ENCODE measurements at regions not wholly inside any gene's neighbourhood (a gene's known extent, or its start where the extent isn't known, plus 50 kb on each side); places are given as distances from the start of the nearest gene placed in this dataset.

GRCh38 chr9:1261879-1262766 is 212.0 kb downstream of the DMRT2 start:
- H3K4me1 Mint-ChIP-seq = no peaks in the 10 kb centered on the region; the same call in 2 of the 3 replicates
- Histone ChIP-seq H3K4me1 (ENCODE audit: insufficient read depth) (no peaks in the 10 kb centered on the region), H3K79me2 (replicated peaks; ENCODE audit: insufficient read depth) (no peaks in the 10 kb centered on the region), H3F3A (replicated peaks; ENCODE audit: low read depth) (no peaks in the 10 kb centered on the region), H3K9me2 (ENCODE audit: insufficient read depth) (peaks cover 12% of the 10 kb centered on the region), H2AFZ (no peak overlapping the region), H3K27me3 (ENCODE audit: insufficient read depth) (no peaks in the 10 kb centered on the region), H3K4me3 (no peak overlapping the region), H4K20me1 (replicated peaks; ENCODE audit: insufficient read depth) (no peaks in the 10 kb centered on the region), H3K4me2 (no peak overlapping the region), H3K36me3 (ENCODE audit: insufficient read depth) (no peaks in the 10 kb centered on the region), H3K27ac (ENCODE audit: low read depth) (no peak overlapping the region)
- TF ChIP-seq, protein P1, sequence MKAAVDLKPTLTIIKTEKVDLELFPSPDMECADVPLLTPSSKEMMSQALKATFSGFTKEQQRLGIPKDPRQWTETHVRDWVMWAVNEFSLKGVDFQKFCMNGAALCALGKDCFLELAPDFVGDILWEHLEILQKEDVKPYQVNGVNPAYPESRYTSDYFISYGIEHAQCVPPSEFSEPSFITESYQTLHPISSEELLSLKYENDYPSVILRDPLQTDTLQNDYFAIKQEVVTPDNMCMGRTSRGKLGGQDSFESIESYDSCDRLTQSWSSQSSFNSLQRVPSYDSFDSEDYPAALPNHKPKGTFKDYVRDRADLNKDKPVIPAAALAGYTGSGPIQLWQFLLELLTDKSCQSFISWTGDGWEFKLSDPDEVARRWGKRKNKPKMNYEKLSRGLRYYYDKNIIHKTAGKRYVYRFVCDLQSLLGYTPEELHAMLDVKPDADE (IDR thresholded peaks at IDR 0.05) = no peak
- TF ChIP-seq CREB1 (CRISPR knock-in tag; IDR thresholded peaks at IDR 0.05; ENCODE audit: low read depth) = no peak
- no peak for TF ChIP-seq NANOG (IDR thresholded peaks at IDR 0.05; ENCODE audit: borderline replicate concordance)
- TF ChIP-seq EZH2phosphoT487 (IDR thresholded peaks at IDR 0.05; ENCODE audit: unreplicated experiment) = no peak
- no peak for TF ChIP-seq REST (IDR thresholded peaks at IDR 0.05; ENCODE audit: unreplicated experiment)
- TF ChIP-seq, protein P2, sequence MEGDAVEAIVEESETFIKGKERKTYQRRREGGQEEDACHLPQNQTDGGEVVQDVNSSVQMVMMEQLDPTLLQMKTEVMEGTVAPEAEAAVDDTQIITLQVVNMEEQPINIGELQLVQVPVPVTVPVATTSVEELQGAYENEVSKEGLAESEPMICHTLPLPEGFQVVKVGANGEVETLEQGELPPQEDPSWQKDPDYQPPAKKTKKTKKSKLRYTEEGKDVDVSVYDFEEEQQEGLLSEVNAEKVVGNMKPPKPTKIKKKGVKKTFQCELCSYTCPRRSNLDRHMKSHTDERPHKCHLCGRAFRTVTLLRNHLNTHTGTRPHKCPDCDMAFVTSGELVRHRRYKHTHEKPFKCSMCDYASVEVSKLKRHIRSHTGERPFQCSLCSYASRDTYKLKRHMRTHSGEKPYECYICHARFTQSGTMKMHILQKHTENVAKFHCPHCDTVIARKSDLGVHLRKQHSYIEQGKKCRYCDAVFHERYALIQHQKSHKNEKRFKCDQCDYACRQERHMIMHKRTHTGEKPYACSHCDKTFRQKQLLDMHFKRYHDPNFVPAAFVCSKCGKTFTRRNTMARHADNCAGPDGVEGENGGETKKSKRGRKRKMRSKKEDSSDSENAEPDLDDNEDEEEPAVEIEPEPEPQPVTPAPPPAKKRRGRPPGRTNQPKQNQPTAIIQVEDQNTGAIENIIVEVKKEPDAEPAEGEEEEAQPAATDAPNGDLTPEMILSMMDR (conservative IDR thresholded peaks at IDR 0.05; ENCODE audit: low read depth in 2 of 2) = no peak
- no peak for TF ChIP-seq JUNB (IDR thresholded peaks at IDR 0.05; ENCODE audit: unreplicated experiment)
- no peak overlapping the region for H3K27ac Mint-ChIP-seq
- H3K27me3 Mint-ChIP-seq (ENCODE audit: insufficient read depth, low read depth, poor library complexity) = peaks cover 2% of the 10 kb centered on the region
- H3K9me3 Mint-ChIP-seq = no peaks in the 10 kb centered on the region; the same call in 2 of the 3 replicates
- H3K4me3 Mint-ChIP-seq = no peak overlapping the region
- DNase-seq (ENCODE audit: low spot score) = no peak
- ATAC-seq = no peak
- no peaks in the 10 kb centered on the region for H3K36me3 Mint-ChIP-seq (ENCODE audit: low read depth)

DNA sequence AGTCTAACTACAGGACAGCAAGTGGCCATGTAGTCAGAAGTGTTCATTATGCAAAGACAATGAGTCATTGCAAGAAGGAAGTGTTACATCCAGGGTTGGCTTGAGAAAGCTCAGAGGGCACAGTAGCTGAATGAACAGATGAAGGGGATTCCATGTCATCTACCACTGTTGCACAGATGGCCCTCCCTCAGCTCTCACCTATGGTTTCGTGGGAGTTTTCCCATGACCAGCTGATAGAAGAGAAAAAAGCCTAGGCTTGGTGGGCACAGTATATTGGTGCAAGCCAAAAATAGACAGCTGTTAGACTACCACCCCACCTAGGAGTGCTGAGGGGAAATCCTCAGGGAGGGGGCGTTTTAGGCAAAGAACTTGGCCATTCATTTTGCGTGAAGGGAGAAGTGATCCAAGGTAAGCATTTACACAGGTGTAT is 217.0 kb downstream of the DMRT2 start:
- no peak for ATAC-seq
- Histone ChIP-seq H3K27ac (ENCODE audit: low read depth) (no peak overlapping the region), H2AFZ (no peak overlapping the region), H3K79me2 (replicated peaks; ENCODE audit: insufficient read depth) (no peaks in the 10 kb centered on the region), H4K20me1 (replicated peaks; ENCODE audit: insufficient read depth) (no peaks in the 10 kb centered on the region), H3K36me3 (ENCODE audit: insufficient read depth) (no peaks in the 10 kb centered on the region), H3K4me2 (no peak overlapping the region), H3K4me3 (no peak overlapping the region), H3K9me2 (ENCODE audit: insufficient read depth) (peaks cover 10% of the 10 kb centered on the region; the same call in 1 of the 2 replicates), H3F3A (replicated peaks; ENCODE audit: low read depth) (no peaks in the 10 kb centered on the region), H3K27me3 (ENCODE audit: insufficient read depth) (no peaks in the 10 kb centered on the region), H3K4me1 (ENCODE audit: insufficient read depth) (no peaks in the 10 kb centered on the region)
- Mint-ChIP-seq H3K9me3 (no peaks in the 10 kb centered on the region; the same call in 2 of the 3 replicates), H3K4me1 (peaks cover 8% of the 10 kb centered on the region; the same call in 2 of the 3 replicates), H3K27ac (no peak overlapping the region), H3K27me3 (ENCODE audit: insufficient read depth, low read depth, poor library complexity) (peaks cover 5% of the 10 kb centered on the region), H3K4me3 (no peak overlapping the region), H3K36me3 (ENCODE audit: low read depth) (no peaks in the 10 kb centered on the region)
- no peak for DNase-seq (ENCODE audit: low spot score)
- TF ChIP-seq, protein P2 (conservative IDR thresholded peaks at IDR 0.05; ENCODE audit: low read depth in 2 of 2) = no peak
- TF ChIP-seq POLR2AphosphoS5 (IDR thresholded peaks at IDR 0.05; ENCODE audit: low read depth) (no peak), ZNF331 (CRISPR knock-in tag; IDR thresholded peaks at IDR 0.05; ENCODE audit: low read depth) (no peak), NANOG (IDR thresholded peaks at IDR 0.05; ENCODE audit: borderline replicate concordance) (no peak), ZNF114 (CRISPR knock-in tag; IDR thresholded peaks at IDR 0.05) (no peak), EZH2phosphoT487 (IDR thresholded peaks at IDR 0.05; ENCODE audit: unreplicated experiment) (no peak), STAT1 (IDR thresholded peaks at IDR 0.05; ENCODE audit: unreplicated experiment) (no peak), CREB1 (CRISPR knock-in tag; IDR thresholded peaks at IDR 0.05; ENCODE audit: low read depth) (no peak), EZH2 (IDR thresholded peaks at IDR 0.05; ENCODE audit: low read depth, unreplicated experiment) (no peak)
- TF ChIP-seq, protein P1 (IDR thresholded peaks at IDR 0.05) = no peak

Measured in GM23338 (cell line).